Activated CD4-positive, alpha-beta T cell treated with anti-CD3 and anti-CD28 coated beads, Interleukin-2, amount 10 ng/mL, durations not matched to agents 7 days and 5 days (primary cell): ENCODE measurements at regions not wholly inside any gene's neighbourhood (a gene's known extent, or its start where the extent isn't known, plus 50 kb on each side); places are given as distances from the start of the nearest gene placed in this dataset.

ENCODE experiments used
- CTCF ChIA-PET: fragments of 350-600 bp; sonication (Branson Sonifier 250); formaldehyde crosslinking; loops from one replicate; lab custom pipeline; 2021; ENCODE audit warnings: antibody characterized with exemption; lab: Charles Lee
- POLR2A ChIA-PET: fragments of 350-600 bp; sonication (Branson Sonifier 250); formaldehyde crosslinking; loops from one replicate; lab custom pipeline; 2021; ENCODE audit warnings: antibody characterized with exemption; lab: Charles Lee
- DNase-seq: peaks from one replicate; pipeline ENCODE4 v3.0.0-alpha.2; 2020
- H3K27ac Mint-ChIP-seq: one replicate; pipeline ENCODE4 v1.8.0; 2021; ENCODE audit warnings: mild to moderate bottlenecking, moderate library complexity, mixed read lengths
- H3K27me3 Mint-ChIP-seq: one replicate; pipeline ENCODE4 v1.8.0; 2021; ENCODE audit warnings: mixed read lengths
- H3K36me3 Mint-ChIP-seq: one replicate; pipeline ENCODE4 v1.8.0; 2021; ENCODE audit warnings: low read depth, mixed read lengths
- H3K4me1 Mint-ChIP-seq: one replicate; pipeline ENCODE4 v1.8.0; 2021; ENCODE audit warnings: mixed read lengths
- H3K4me3 Mint-ChIP-seq: one replicate; pipeline ENCODE4 v1.8.0; 2021; ENCODE audit warnings: mild to moderate bottlenecking, moderate library complexity, mixed read lengths
- H3K9me3 Mint-ChIP-seq: one replicate; pipeline ENCODE4 v1.8.0; 2021; ENCODE audit warnings: mixed read lengths

GRCh38 chr7:51518646-51519045 is 202.0 kb upstream of the COBL start:
- Mint-ChIP-seq H3K27ac (no peak overlapping the region), H3K4me3 (no peak overlapping the region), H3K27me3 (no peaks in the 10 kb centered on the region), H3K4me1 (no peaks in the 10 kb centered on the region), H3K9me3 (no peaks in the 10 kb centered on the region), H3K36me3 (no peaks in the 10 kb centered on the region)
- ChIA-PET POLR2A (no interaction called here), CTCF (no interaction called here)
- no peak for DNase-seq

DNA sequence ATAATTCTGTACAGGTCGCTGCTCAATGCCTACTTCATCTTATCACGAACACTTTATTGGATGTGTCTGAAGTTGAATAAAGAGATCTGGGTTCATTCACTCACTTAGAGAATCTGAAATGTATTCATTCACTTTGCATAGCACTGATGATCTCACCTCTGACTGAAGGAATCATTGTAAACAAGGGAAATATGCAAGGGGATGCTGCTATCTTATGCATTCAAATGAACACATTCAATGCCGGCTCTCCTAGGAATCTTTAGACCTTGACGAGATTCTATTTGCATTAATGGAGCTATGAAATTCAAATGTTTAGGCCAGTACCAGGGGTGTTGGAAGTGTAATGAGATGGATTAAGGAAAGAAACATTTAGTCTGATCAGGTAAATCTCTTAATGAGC is 200.6 kb upstream of the COBL start:
- no peaks in the 10 kb centered on the region for H3K36me3 Mint-ChIP-seq
- no peak overlapping the region for H3K27ac Mint-ChIP-seq
- no peaks in the 10 kb centered on the region for H3K9me3 Mint-ChIP-seq
- H3K27me3 Mint-ChIP-seq = no peaks in the 10 kb centered on the region
- CTCF ChIA-PET = no interaction called here
- POLR2A ChIA-PET = no interaction called here
- no peak for DNase-seq
- H3K4me3 Mint-ChIP-seq = no peak overlapping the region
- no peaks in the 10 kb centered on the region for H3K4me1 Mint-ChIP-seq

- H3K4me3 Mint-ChIP-seq = no peak overlapping the region
- ChIA-PET POLR2A (no interaction called here), CTCF (no interaction called here)
- H3K27me3 Mint-ChIP-seq = no peaks in the 10 kb centered on the region
- DNase-seq = no peak
- no peaks in the 10 kb centered on the region for H3K4me1 Mint-ChIP-seq
- no peaks in the 10 kb centered on the region for H3K9me3 Mint-ChIP-seq
- H3K27ac Mint-ChIP-seq = no peak overlapping the region
- H3K36me3 Mint-ChIP-seq = no peaks in the 10 kb centered on the region
These were observed 185.0 kb upstream of the COBL start for GRCh38 chr7:51501620-51502019.

- ChIA-PET POLR2A (no interaction called here), CTCF (interaction anchor here (0.7 kb wide), 1 partner anchor 831 kb away, joined by 3 read pairs; no protein-coding TSS in a partner anchor)
- Mint-ChIP-seq H3K27ac (no peak overlapping the region), H3K36me3 (no peaks in the 10 kb centered on the region), H3K27me3 (no peaks in the 10 kb centered on the region), H3K4me1 (no peaks in the 10 kb centered on the region), H3K4me3 (no peak overlapping the region), H3K9me3 (no peaks in the 10 kb centered on the region)
- DNase-seq = no peak
These were observed 166.4 kb upstream of the COBL start for GRCh38 chr7:51482976-51483375.

DNA sequence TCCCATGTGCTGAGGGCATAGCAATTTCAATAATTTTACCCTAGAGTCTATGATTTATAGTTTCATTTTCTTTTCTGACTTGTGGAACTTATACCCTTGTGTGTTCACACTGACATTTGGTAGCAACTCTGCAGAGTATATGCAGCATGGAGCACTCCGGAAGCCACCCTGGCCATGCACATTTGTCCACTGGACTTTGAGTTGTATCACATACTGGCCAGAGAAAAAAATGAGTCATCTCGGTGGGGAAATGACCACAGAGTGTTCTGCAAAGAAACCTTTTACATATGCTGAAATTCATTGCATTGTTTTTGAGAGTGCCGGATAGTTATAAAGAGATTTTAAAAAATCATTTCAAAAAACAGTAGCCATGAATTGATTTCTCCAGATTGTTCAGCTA is 164.8 kb upstream of the COBL start:
- Mint-ChIP-seq H3K4me3 (no peak overlapping the region), H3K9me3 (no peaks in the 10 kb centered on the region), H3K4me1 (no peaks in the 10 kb centered on the region), H3K27me3 (no peaks in the 10 kb centered on the region), H3K36me3 (no peaks in the 10 kb centered on the region), H3K27ac (no peak overlapping the region)
- ChIA-PET CTCF (no interaction called here), POLR2A (no interaction called here)
- no peak for DNase-seq

GRCh38 chr7:51477819-51478218 is 161.2 kb upstream of the COBL start:
- no peaks in the 10 kb centered on the region for H3K36me3 Mint-ChIP-seq
- CTCF ChIA-PET = no interaction called here
- POLR2A ChIA-PET = no interaction called here
- no peak overlapping the region for H3K27ac Mint-ChIP-seq
- no peaks in the 10 kb centered on the region for H3K9me3 Mint-ChIP-seq
- H3K4me1 Mint-ChIP-seq = no peaks in the 10 kb centered on the region
- no peak for DNase-seq
- no peak overlapping the region for H3K4me3 Mint-ChIP-seq
- H3K27me3 Mint-ChIP-seq = no peaks in the 10 kb centered on the region

GRCh38 chr7:51477323-51477722 is 160.7 kb upstream of the COBL start:
- Mint-ChIP-seq H3K4me3 (no peak overlapping the region), H3K36me3 (no peaks in the 10 kb centered on the region), H3K27me3 (no peaks in the 10 kb centered on the region), H3K4me1 (no peaks in the 10 kb centered on the region), H3K27ac (no peak overlapping the region), H3K9me3 (no peaks in the 10 kb centered on the region)
- POLR2A ChIA-PET = no interaction called here
- DNase-seq = no peak
- CTCF ChIA-PET = interaction anchor here (0.6 kb wide), 1 partner anchor 329 kb away, joined by 3 read pairs; no protein-coding TSS in a partner anchor

GRCh38 chr7:51476026-51476425 is 159.4 kb upstream of the COBL start:
- Mint-ChIP-seq H3K27me3 (peaks cover 8% of the 10 kb centered on the region), H3K9me3 (no peaks in the 10 kb centered on the region), H3K27ac (no peak overlapping the region), H3K4me1 (peaks cover 5% of the 10 kb centered on the region), H3K4me3 (no peak overlapping the region), H3K36me3 (no peaks in the 10 kb centered on the region)
- ChIA-PET CTCF (no interaction called here), POLR2A (no interaction called here)
- DNase-seq = no peak

DNA sequence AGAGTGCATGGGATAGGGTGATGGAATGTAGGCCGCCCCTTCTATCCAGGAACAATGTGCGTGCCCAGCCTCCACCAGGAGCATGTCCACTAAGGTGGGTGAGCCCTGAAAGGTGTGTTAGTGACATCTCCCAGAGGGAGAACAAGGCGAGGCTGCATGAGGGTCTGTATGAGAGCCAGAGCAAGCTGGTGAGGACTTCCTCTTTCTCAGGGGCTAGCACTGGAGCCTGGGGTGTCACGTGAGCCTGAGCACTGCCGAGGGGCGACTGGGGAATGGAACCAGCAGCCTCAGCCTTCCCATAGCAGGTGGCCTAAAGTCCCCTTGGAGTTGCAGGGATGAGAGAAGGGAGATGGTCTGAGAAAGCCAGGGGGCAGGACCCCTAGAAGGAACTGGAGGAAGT is 156.3 kb upstream of the COBL start:
- Mint-ChIP-seq H3K4me3 (no peak overlapping the region), H3K4me1 (peaks cover 15% of the 10 kb centered on the region), H3K27ac (no peak overlapping the region), H3K9me3 (no peaks in the 10 kb centered on the region), H3K36me3 (no peaks in the 10 kb centered on the region), H3K27me3 (peaks cover 16% of the 10 kb centered on the region)
- DNase-seq = no peak
- ChIA-PET CTCF (no interaction called here), POLR2A (no interaction called here)

GRCh38 chr7:51471981-51472296 is 155.3 kb upstream of the COBL start:
- Mint-ChIP-seq H3K27ac (no peak overlapping the region), H3K4me3 (no peak overlapping the region), H3K4me1 (peaks cover 24% of the 10 kb centered on the region), H3K36me3 (no peaks in the 10 kb centered on the region), H3K27me3 (peaks cover 16% of the 10 kb centered on the region), H3K9me3 (peaks cover 4% of the 10 kb centered on the region)
- POLR2A ChIA-PET = no interaction called here
- DNase-seq = no peak
- CTCF ChIA-PET = no interaction called here

- H3K27ac Mint-ChIP-seq = no peak overlapping the region
- H3K9me3 Mint-ChIP-seq = peaks cover 4% of the 10 kb centered on the region
- ChIA-PET CTCF (no interaction called here), POLR2A (no interaction called here)
- H3K36me3 Mint-ChIP-seq = no peaks in the 10 kb centered on the region
- DNase-seq = no peak
- peaks cover 16% of the 10 kb centered on the region for H3K27me3 Mint-ChIP-seq
- peaks cover 24% of the 10 kb centered on the region for H3K4me1 Mint-ChIP-seq
- no peak overlapping the region for H3K4me3 Mint-ChIP-seq
These were observed 154.8 kb upstream of the COBL start for GRCh38 chr7:51471210-51471980.

- peaks cover 19% of the 10 kb centered on the region for H3K27me3 Mint-ChIP-seq
- ChIA-PET POLR2A (interaction anchor here (0.6 kb wide), 1 partner anchor 352 kb away, joined by 3 read pairs; no protein-coding TSS in a partner anchor), CTCF (no interaction called here)
- H3K36me3 Mint-ChIP-seq = no peaks in the 10 kb centered on the region
- peak; percentile 64 for DNase-seq
- peaks cover 24% of the 10 kb centered on the region for H3K4me1 Mint-ChIP-seq
- H3K4me3 Mint-ChIP-seq = no peak overlapping the region
- H3K27ac Mint-ChIP-seq = peak overlapping the region; percentile 73
- peaks cover 4% of the 10 kb centered on the region for H3K9me3 Mint-ChIP-seq
These were observed 150.9 kb upstream of the COBL start for GRCh38 chr7:51467384-51468017.

DNA sequence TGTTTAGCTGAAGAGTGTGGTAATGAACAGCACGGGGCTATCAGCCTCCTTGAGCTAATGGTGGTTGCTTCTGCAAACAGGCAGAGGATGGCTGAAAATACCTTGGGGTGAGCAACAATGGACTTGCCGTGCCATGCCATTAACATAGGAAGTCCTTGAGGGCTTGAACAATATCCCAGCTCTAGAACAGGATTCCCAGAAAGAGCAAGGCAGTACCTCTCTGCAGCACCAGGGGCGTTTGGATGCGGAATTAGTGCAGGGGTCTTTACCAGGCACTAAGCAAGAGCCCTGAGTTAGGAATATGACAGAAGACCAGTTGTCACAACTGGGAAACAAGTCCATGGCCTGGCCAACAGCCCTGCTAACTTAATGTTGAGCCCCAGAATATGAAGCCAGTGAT is 143.2 kb upstream of the COBL start:
- CTCF ChIA-PET = interaction anchor here (0.6 kb wide), 1 partner anchor 1324 kb away, joined by 3 read pairs; no protein-coding TSS in a partner anchor
- H3K4me1 Mint-ChIP-seq = no peaks in the 10 kb centered on the region
- H3K4me3 Mint-ChIP-seq = no peak overlapping the region

More for the DNA sequence above, 143.2 kb upstream of the COBL start:
- Mint-ChIP-seq H3K36me3 (no peaks in the 10 kb centered on the region), H3K27ac (no peak overlapping the region), H3K27me3 (peaks cover 5% of the 10 kb centered on the region), H3K9me3 (no peaks in the 10 kb centered on the region)
- POLR2A ChIA-PET = no interaction called here
- no peak for DNase-seq
